HL-60 (cell line): ENCODE measurements at regions not wholly inside any gene's neighbourhood (a gene's known extent, or its start where the extent isn't known, plus 50 kb on each side); places are given as distances from the start of the nearest gene placed in this dataset.

Experiments
- CTCF ChIP-seq: IDR thresholded peaks from one replicate; pipeline ENCODE4 v1.5.1; 2011; ENCODE audit warnings: low read length, control low read depth, inconsistent platforms; ENCODE audit not compliant: insufficient read depth
- GABPA ChIP-seq: IDR thresholded peaks from 2 replicates; pipeline ENCODE4 v1.6.1; 2012; ENCODE audit warnings: low read depth
- POLR2AphosphoS5 ChIP-seq: IDR thresholded peaks from 2 replicates; pipeline ENCODE4 v1.6.1; 2012; ENCODE audit warnings: low read depth
- REST ChIP-seq: IDR thresholded peaks from 2 replicates; pipeline ENCODE4 v1.6.1; 2012; ENCODE audit warnings: low read depth; ENCODE audit not compliant: insufficient replicate concordance

DNA sequence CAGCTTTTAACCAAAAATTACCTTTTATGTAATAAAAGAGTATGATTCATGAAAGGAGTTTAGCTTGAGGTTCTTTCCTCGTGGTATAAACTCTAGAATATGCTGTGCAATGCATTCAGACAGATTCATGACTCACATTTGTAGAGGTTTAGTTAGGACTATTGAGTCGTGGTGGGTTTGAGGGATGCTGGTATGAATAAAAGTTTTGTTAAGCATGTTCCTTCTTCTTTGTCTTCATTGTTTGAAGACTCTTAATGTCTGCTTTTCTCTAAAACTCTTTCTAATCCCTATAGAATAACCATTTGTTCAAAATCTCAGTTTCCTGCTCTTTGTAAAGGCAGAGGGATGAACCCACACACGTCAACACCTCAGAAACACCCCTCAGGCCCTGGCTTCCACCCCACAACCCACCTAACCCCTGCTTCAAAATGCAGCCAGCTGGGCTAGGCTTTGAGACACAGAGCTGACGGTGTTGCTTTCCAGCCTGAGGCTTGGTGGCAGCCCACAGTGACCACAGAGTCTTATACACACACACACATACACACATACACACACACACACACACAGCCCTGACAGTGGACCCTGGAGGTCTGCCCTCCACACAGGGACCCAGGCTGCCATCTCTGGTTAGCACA, 69.0 kb upstream of the IRX1 start:
- no peak for TF ChIP-seq REST
- TF ChIP-seq CTCF = no peak
- TF ChIP-seq POLR2AphosphoS5 = no peak
- TF ChIP-seq GABPA = no peak
